Esophagus mucosa (tissue), 1 donor: ENCODE measurements at regions not wholly inside any gene's neighbourhood (a gene's known extent, or its start where the extent isn't known, plus 50 kb on each side); places are given as distances from the start of the nearest gene placed in this dataset.
"Not testable (repeated sequence)": the region's sequence is repeated elsewhere in the genome, so short reads cannot be mapped to it uniquely, and the experiment has no call there.

ENCODE experiments used
- ATAC-seq: fragments of 200-7000 bp; cut with Tn5 transposase; one replicate; pipeline ENCODE4 v1.9.1; 2020
- donor health status: DM: yes; HTN: yes; CAD: no.

DNA sequence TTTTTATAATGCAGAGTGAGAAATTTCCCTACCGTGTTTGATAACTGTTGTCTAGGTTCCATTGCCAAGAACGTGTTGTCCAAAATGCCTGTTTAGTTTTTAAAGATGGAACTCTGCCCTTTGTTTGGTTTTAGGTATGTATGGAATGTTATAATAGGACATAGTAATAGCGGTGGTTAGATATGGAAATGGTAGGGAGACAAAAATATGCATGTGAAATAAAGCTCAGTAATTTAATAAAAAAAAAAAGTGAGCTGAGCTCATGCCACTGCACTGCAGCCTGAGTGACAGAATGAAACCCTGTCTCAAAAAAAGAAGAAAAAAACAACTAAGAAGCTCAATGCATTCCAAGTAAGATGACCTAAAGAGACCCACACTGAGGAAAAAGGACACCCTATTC, 72.9 kb downstream of the ZNF783 start:
- no peak for ATAC-seq

DNA sequence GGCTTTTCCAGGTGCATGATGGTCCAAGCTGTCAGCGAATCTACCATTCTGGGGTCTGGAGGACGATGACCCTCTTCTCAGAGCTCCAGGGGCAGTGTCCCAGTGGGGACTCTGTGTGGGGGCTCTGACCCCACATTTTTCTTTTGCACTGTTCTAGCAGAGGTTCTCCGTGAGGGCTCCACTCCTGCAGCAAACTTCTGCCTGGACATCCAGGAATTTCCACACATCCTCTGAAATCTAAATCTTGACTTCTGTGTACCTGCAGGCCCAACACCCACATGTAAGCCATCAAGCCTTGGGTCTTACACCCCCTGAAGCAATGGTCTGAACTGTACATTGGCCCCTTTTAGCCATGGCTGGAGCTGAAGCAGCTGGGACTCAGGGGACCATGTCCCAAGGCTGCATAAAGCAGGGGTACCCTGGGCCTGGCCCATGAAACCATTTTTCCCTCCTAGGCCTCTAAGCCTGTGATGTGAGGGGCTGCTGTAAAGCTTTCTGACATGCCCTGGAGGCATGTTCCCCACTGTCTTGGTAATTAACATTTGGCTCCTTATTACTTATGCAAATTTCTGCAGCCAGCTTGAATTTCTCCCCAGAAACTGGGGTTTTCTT, 86.9 kb downstream of the ZNF783 start:
- ATAC-seq: no peak

DNA sequence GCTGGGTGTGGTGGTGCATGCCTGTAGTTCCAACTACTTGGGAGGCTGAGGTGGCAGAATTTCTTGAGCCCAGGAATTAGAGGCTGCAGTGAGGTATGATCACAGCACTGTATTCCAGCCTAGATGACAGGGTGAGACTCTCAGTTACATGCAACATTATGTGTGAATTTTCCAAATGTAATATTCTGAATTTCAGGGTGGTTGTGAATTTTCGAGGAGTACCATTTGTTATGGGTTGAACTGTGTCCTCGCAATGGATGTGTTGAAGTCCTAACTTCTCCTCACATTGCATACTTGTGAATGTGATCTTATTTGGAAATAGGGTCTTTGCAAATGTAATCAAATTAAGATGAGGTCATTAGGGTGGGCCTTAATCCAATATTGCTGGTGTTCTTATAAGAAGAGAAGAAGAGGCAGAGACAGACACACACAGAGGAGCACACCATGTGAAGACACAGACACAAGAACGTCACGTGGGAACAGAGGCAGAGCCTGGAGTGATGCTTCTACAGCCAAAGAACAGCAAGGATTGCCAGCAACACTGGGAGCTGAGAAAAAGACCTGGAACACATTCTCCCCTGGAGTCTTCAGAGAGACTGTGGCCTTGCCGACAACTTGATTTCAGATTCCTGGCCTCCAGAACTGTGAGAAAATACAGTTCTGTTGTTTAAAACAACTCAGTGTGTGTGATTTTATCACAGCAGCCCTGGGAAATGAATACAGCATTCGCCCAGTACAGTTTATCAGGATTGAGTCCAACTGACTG, 91.9 kb downstream of the ZNF783 start:
- ATAC-seq: no peak

DNA sequence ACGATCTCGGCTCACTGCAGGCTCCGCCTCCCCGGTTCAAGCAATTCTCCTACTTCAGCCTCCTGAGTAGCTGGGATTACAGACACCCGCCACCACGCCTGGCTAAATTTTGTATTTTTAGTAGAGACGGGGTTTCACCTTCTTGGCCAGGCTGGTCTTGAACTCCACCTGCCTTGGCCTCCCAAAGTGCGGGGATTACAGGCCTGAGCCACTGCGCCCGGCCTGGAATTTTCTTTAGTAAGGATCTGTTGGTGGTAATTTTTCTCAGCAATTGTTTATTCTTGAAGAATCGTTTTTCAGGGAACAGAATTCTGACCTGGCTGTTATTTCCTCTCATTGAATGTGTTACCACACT, 93.0 kb downstream of the ZNF783 start:
- not testable (repeated sequence) for ATAC-seq

DNA sequence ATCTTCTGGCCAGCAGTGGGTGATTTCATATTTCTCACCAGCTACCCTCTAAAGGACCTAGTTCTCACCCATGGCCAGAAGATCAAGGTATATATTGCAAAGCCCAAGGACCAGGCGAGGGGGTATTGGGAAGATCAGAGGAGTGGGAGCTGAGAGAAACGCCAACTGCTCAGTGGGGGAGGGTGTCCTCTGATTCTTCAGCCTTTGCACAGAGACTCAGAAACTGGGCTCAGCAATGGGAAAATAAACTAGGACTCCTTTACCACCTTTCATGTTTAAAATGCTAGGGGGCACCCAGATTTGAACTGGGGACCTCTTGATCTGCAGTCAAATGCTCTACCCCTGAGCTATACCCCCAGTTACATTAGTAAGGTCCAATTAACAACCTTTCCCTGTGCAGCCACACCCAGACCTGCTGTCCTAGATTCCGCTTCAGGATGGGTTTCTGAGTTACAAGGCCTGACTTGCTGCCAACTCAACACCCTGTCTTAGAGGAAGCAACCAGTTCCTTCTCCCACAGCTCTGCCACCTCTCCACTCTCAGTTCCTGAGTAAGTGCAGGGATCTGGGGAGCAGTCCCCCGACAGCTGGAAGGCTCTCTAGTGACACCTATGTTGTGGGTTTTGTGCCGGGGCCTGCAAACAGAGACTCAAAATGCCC, 93.5 kb downstream of the ZNF783 start:
- ATAC-seq: peak; percentile 95

DNA sequence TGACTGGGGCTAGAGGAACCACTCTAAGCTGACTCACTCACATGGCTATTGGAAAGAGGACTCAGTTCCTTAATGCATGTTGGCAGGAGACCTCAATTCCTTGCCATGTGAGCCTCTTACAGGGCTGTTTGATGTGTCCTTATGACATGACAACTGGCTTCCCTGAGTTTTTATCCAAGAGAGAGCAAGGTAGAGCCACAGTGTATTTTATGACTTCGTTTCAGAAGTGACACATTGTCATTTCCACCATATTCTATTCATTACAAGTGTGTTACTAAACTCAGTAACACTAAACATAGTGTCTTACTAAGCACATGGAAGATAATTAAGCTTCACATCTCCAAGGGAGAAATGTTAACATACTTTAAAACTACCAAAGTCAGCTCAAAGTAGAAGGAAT, 98.2 kb downstream of the ZNF777 start:
- ATAC-seq: no peak

DNA sequence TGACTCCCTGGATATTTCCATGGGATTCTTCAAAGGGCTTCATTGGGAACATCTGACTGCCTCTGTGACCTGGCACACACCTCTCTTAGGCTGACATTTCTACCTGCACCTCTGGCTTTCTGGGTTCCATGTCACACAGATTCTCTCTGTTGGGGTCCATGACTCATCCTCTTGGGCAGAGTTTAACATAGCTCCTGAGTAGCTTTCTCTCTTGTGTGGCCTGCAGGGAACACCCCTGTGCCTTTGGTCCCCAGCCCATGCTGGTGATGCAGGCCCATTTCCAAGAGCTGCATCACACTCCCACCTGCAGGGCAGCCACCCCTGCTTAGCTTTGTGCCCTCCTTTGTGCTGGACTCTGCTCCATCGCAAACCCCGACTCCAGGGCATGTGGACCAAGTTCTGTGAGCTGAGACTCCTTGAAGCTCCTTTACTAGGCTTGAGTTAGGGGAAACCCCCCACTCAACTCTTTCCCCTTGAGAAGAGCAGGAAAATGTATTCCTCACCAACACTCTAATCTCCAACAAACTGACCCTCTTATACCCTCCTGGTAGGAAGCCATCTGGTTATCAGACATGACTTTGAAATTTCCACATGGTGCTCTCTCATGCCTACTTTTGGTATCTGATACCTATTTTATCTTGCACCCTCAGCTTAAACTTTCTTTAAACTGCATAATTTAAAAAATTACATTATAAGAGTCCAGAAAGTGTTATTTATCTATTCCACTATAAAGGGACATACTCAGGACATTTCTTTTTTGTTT, 93.3 kb downstream of the ZNF777 start:
- no peak for ATAC-seq

DNA sequence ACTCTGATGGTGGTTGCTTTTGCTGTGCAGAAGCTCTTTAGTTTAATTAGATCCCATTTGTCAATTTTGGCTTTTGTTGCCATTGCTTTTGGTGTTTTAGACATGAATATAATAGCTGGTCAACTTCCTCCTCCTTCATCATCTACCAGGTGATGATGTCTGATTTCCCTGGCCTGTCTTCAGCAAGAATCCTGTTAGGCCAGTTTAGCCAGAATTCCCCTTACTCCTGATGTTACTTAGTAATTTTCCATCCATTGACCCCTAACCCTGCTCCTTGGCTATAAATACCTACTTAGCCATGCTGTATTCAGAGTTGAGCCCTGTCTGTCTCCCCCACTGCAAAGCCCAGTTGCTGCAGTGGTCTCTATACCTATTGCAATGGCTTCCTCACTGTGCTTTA, 91.4 kb downstream of the ZNF777 start:
- no peak for ATAC-seq

DNA sequence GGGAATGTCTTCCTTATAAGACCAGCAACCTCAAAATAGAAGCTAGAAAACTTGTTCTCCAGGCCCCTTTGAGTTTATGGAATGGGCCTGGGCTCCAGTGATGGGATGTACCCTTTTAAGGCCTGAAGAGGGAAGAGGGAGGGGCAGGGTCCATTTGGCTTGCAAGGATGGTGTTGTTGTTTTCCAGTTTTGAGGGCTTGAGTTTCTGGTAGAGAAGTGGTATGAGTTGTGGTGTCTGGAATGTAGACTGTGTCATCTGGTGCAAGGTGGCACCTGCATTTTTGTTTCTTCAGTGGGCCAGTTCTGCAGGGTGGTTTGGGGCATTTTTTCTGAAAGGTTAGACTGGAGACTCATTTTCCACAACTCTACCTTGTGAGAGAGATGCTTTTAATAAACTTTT, 90.1 kb downstream of the ZNF777 start:
- no peak for ATAC-seq

DNA sequence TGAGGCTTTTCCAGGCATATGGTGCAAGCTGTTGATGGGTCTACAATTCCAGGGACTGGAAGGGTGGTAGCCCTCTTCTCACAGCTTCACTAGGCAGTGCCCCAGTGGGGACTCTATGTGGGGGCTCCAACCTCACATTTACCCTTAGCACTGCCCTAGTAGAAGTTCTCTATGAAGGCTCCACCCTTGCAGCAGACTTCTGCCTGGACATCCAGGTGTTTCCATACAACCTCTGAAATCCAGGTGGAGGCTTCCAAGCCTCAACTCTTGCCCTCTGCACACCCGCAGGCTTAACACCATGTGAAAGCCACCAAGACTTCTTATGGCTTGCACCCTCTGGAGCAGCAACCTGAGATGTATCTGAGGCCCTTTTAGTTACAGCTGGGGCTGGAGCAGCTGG, 87.8 kb downstream of the ZNF777 start:
- no peak for ATAC-seq

DNA sequence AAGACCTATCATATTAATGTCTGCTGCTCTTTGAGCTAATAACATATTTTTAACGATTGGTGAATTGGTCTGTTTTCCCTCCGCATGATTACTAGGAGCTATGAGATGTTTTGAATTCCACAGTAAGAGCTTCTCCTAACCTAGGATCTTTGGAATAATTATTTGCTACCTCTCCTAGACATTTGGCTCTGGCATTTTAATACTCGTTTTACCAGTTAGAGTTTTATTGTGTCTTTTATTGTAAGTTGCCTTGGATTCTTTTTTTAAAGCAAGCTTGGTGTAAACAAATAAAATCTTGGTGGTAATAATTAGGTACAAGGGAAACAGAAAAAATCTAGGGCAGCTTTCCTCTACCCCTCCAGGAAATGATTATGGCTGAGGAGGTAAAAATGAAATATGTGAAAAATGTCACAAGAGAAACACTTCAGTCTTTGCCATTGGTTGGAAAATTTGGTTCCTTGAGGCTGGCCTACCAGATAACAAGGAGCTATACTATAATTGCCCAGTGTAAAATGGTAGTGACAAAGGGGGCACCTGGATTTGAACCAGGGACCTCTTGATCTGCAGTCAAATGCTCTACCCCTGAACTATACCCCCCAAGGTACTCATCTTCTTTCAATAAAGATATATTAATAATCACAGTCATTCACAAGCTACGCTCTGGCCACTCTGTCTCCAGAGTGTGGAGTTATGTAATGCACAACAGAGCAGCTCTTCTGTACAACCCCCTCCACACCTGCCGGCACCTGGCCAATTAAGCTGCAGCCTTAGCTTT, 85.4 kb downstream of the ZNF777 start:
- no peak for ATAC-seq

DNA sequence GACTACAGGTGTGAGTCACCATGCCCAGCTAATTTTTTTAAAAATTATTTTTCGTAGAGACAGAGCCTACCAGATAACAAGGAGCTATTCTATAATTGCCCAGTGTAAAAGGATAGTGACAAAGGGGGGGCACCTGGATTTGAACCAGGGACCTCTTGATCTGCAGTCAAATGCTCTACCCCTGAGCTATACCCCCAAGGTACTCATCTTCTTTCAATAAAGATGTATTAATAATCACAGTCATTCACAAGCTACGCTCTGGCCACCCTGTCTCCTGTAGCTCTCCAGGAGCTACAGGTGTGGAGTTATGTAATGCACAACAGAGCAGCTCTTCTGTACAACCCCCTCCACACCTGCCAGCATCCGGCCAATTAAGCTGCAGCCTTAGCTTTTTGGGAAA, 83.5 kb downstream of the ZNF777 start:
- ATAC-seq: no peak

DNA sequence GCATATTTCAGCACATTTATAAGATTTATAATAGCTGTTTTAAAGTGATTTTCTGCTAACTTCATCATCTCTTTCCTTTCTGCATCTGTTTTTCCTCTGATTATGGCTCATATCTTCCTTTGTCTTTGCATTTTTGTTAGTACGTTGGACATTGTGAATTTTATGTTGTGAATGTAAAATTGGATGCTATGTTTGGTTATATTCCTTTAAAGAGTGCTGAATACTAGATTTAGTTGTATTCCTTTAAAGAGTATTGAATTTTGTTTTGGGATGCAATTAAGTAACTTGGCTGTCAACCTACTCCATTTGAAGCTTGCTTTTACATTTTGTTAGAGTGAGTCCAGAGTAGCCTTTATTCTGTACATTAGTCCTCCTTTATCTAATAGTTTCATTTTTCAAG, 81.2 kb downstream of the ZNF777 start:
- ATAC-seq: no peak

DNA sequence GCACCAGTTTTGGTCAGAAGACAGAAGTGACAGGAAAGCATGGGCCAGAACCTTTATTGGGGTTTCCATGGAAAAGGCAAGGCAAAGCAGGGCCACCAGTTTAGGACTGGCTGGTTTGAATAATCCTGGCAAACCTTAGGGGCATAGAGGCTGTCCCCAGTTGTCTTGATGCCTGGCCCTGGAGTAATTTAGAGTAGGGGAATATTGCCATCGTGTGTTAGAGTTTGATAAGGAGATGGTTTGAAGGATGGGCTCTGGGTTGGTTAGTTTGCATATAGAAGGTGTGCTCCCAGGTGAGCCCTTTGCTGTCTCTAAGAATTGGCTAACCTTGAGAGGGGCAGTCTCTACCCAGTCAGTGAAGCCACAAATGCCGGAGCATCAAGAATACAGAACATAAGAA, 79.6 kb downstream of the ZNF777 start:
- ATAC-seq: no peak
